Neural cell (in vitro differentiated cells): ENCODE measurements at regions not wholly inside any gene's neighbourhood (a gene's known extent, or its start where the extent isn't known, plus 50 kb on each side); places are given as distances from the start of the nearest gene placed in this dataset.
A peak's percentile ranks its signal among the peaks of the same experiment; 100 is the strongest.

Experiments used
- H2AFZ ChIP-seq: fragments of 200-600, 300-800 bp; sonication (generic), shearing (Covaris generic); 2 replicates; pipeline ENCODE4 v1.6.0; 2014; ENCODE audit warnings: low read depth, mild to moderate bottlenecking, antibody characterized with exemption, low read length, moderate library complexity
- H3F3A ChIP-seq: fragments of 200-600 bp; shearing (Covaris generic); 2 replicates; pipeline ENCODE4 v1.6.1; 2016; ENCODE audit warnings: mild to moderate bottlenecking, moderate library complexity, mixed read lengths, antibody characterized with exemption, low read length; ENCODE audit not compliant: insufficient read depth, poor library complexity, severe bottlenecking
- H3K27ac ChIP-seq: fragments of 200-600, 300-800 bp; sonication (generic), shearing (Covaris generic); 2 replicates; pipeline ENCODE4 v1.5.1; 2014; ENCODE audit warnings: mild to moderate bottlenecking, low read length, moderate library complexity
- H3K27me3 ChIP-seq: fragments of 300-800, 200-600 bp; sonication (generic), shearing (Covaris generic); 2 replicates; pipeline ENCODE4 v1.6.0; 2014; ENCODE audit warnings: mild to moderate bottlenecking, low read depth, low read length, moderate library complexity; ENCODE audit not compliant: insufficient read depth
- H3K36me3 ChIP-seq: fragments of 300-800, 200-600 bp; sonication (generic), shearing (Covaris generic); 2 replicates; pipeline ENCODE4 v1.5.1; 2014; ENCODE audit warnings: mild to moderate bottlenecking, antibody characterized with exemption, low read length, moderate library complexity; ENCODE audit not compliant: insufficient read depth
- H3K4me2 ChIP-seq: fragments of 300-800, 200-600 bp; sonication (generic), shearing (Covaris generic); 2 replicates; pipeline ENCODE4 v1.6.0; 2014; ENCODE audit warnings: mild to moderate bottlenecking, low read length
- H3K4me3 ChIP-seq: fragments of 300-800, 200-600 bp; sonication (generic), shearing (Covaris generic); 2 replicates; pipeline ENCODE4 v1.5.1; 2014; ENCODE audit warnings: mild to moderate bottlenecking, low read length, moderate library complexity
- H3K79me2 ChIP-seq: fragments of 200-600 bp; shearing (Covaris generic); replicated peaks from 2 replicates; pipeline ENCODE4 v1.6.0; 2014; ENCODE audit warnings: mild to moderate bottlenecking, low read length, moderate library complexity; ENCODE audit not compliant: insufficient read depth
- H3K9ac ChIP-seq: fragments of 300-800, 200-600 bp; sonication (generic), shearing (Covaris generic); 2 replicates; pipeline ENCODE4 v1.6.1; 2016; ENCODE audit warnings: mild to moderate bottlenecking, low read length, mixed read lengths
- H3K9me2 ChIP-seq: fragments of 200-600 bp; shearing (Covaris generic); 2 replicates; pipeline ENCODE4 v1.6.1; 2016; ENCODE audit warnings: mild to moderate bottlenecking, low read length, mixed read lengths; ENCODE audit not compliant: insufficient read depth
- H3K9me3 ChIP-seq: fragments of 200-600, 300-800 bp; sonication (generic), shearing (Covaris generic); 2 replicates; pipeline ENCODE4 v1.6.1; 2016; ENCODE audit warnings: mild to moderate bottlenecking, mixed run types, low read length, moderate library complexity, mixed read lengths
- H4K20me1 ChIP-seq: fragments of 200-600 bp; shearing (Covaris generic); 2 replicates; pipeline ENCODE4 v1.6.1; 2016; ENCODE audit warnings: mild to moderate bottlenecking, mixed run types; ENCODE audit not compliant: insufficient read depth
- CTCF ChIP-seq: fragments of 450-650 bp; IDR thresholded peaks from 2 replicates; pipeline ENCODE4 v1.5.1; 2014; ENCODE audit warnings: antibody characterized with exemption, mild to moderate bottlenecking, moderate library complexity; ENCODE audit not compliant: poor library complexity, severe bottlenecking
- EP300 ChIP-seq: fragments of 450-650 bp; conservative IDR thresholded peaks from 2 replicates; pipeline ENCODE4 v1.6.1; 2014; ENCODE audit warnings: antibody characterized with exemption, mild to moderate bottlenecking, moderate library complexity; ENCODE audit not compliant: poor library complexity, severe bottlenecking
- EZH2 ChIP-seq: fragments of 200-600, 300-800 bp; shearing (Covaris generic), sonication (generic); IDR thresholded peaks from 2 replicates; pipeline ENCODE4 v1.6.1; 2014; ENCODE audit warnings: antibody characterized with exemption, low read length, borderline replicate concordance, mild to moderate bottlenecking; ENCODE audit not compliant: insufficient read depth, poor library complexity, severe bottlenecking
- MXI1 ChIP-seq: fragments of 450-650 bp; conservative IDR thresholded peaks from 2 replicates; pipeline ENCODE4 v1.6.1; 2014; ENCODE audit warnings: antibody characterized with exemption, mild to moderate bottlenecking; ENCODE audit not compliant: poor library complexity, severe bottlenecking
- POLR2AphosphoS5 ChIP-seq: IDR thresholded peaks from 2 replicates; pipeline ENCODE4 v1.6.1; 2012
- RAD21 ChIP-seq: fragments of 450-650 bp; conservative IDR thresholded peaks from 2 replicates; pipeline ENCODE4 v1.6.1; 2014; ENCODE audit warnings: antibody characterized with exemption, mild to moderate bottlenecking, moderate library complexity
- REST ChIP-seq: IDR thresholded peaks from 2 replicates; pipeline ENCODE4 v1.6.1; 2012; ENCODE audit warnings: borderline replicate concordance
- SMC3 ChIP-seq: fragments of 450-650 bp; conservative IDR thresholded peaks from 2 replicates; pipeline ENCODE4 v1.6.1; 2014; ENCODE audit warnings: antibody characterized with exemption, mild to moderate bottlenecking, moderate library complexity; ENCODE audit not compliant: poor library complexity
- TAF1 ChIP-seq: IDR thresholded peaks from 2 replicates; pipeline ENCODE4 v1.6.1; 2012; ENCODE audit warnings: low read depth

- no peaks in the 10 kb centered on the region for H3K9me2 ChIP-seq
- no peaks in the 10 kb centered on the region for H4K20me1 ChIP-seq
- H3F3A ChIP-seq, result peaks cover 3% of the 10 kb centered on the region
- no peaks in the 10 kb centered on the region for H3K79me2 ChIP-seq
- H3K27ac ChIP-seq, result peak overlapping the region; percentile 55
- no peak overlapping the region for H2AFZ ChIP-seq
- no peaks in the 10 kb centered on the region for H3K27me3 ChIP-seq
- H3K9ac ChIP-seq, result no peak overlapping the region
- H3K9me3 ChIP-seq, result no peaks in the 10 kb centered on the region
- H3K4me2 ChIP-seq, result no peak overlapping the region
- H3K4me3 ChIP-seq, result no peak overlapping the region
- H3K36me3 ChIP-seq, result no peaks in the 10 kb centered on the region
- TF ChIP-seq TAF1 (no peak), EP300 (no peak), EZH2 (no peak), SMC3 (no peak), POLR2AphosphoS5 (no peak), REST (no peak), CTCF (no peak), RAD21 (no peak), MXI1 (no peak)
These were observed 556.1 kb upstream of the ZNF608 start for GRCh38 chr5:125302577-125302976.

DNA sequence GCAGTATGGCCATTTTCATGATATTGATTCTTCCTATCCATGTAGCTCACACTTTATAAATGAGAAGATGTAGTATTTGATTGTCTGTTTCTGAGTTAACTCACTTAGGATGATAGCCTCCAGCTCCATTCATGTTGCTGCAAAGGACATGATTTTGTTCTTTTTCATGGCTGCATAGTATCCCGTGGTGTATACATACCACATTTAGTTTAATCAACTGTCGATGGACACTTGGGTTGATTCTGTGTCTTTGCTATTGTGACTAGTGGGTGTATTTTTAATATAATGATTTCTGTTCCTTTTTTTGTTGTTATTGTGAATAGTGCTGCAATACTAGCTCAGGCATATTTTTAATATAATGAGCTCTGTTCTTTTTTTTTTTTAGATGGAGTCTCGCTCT, 560.3 kb upstream of the ZNF608 start:
- TF ChIP-seq EP300, result no peak
- TF ChIP-seq POLR2AphosphoS5, result no peak
- TF ChIP-seq CTCF, result no peak
- TF ChIP-seq REST, result no peak
- no peak for TF ChIP-seq RAD21
- no peak for TF ChIP-seq EZH2
- TF ChIP-seq TAF1, result no peak
- TF ChIP-seq MXI1, result no peak
- no peak for TF ChIP-seq SMC3
- Histone ChIP-seq H3K4me2 (no peak overlapping the region), H3K9ac (no peak overlapping the region)

More for the DNA sequence above, 560.3 kb upstream of the ZNF608 start:
- H3K27me3 ChIP-seq, result no peaks in the 10 kb centered on the region
- no peaks in the 10 kb centered on the region for H3K79me2 ChIP-seq
- H4K20me1 ChIP-seq, result no peaks in the 10 kb centered on the region
- H3K27ac ChIP-seq, result no peak overlapping the region
- no peaks in the 10 kb centered on the region for H3K36me3 ChIP-seq
- H3K9me3 ChIP-seq, result no peaks in the 10 kb centered on the region
- H3K4me3 ChIP-seq, result no peak overlapping the region
- H3K9me2 ChIP-seq, result no peaks in the 10 kb centered on the region
- no peak overlapping the region for H2AFZ ChIP-seq
- H3F3A ChIP-seq, result peaks cover 3% of the 10 kb centered on the region
